Mucosa of rectum (tissue), 2 donors: ENCODE measurements at regions not wholly inside any gene's neighbourhood (a gene's known extent, or its start where the extent isn't known, plus 50 kb on each side); places are given as distances from the start of the nearest gene placed in this dataset.

ENCODE experiments used
- H3K27ac ChIP-seq, 2 donors: one replicate each; pipeline ENCODE4 v1.7.0; 2013; ENCODE audit warnings: inconsistent platforms in 2 of 2, low read depth in 2 of 2, low read length in 2 of 2
- H3K27me3 ChIP-seq, 2 donors: one replicate each; pipeline ENCODE4 v1.7.0; 2013; ENCODE audit warnings: low read length in 2 of 2; ENCODE audit not compliant: control insufficient read depth in 2 of 2, insufficient read depth in 2 of 2
- H3K36me3 ChIP-seq, 2 donors: one replicate each; pipeline ENCODE4 v1.7.0; 2013; ENCODE audit warnings: low read length in 2 of 2; ENCODE audit not compliant: control insufficient read depth in 2 of 2, insufficient read depth in 2 of 2
- H3K4me1 ChIP-seq, 2 donors: one replicate each; pipeline ENCODE4 v1.7.0; 2013; ENCODE audit warnings: low read length in 2 of 2, mild to moderate bottlenecking in 1 of 2; ENCODE audit not compliant: control insufficient read depth in 2 of 2, insufficient read depth in 2 of 2
- H3K4me3 ChIP-seq, 2 donors: one replicate each; pipeline ENCODE4 v1.7.0; 2013; ENCODE audit warnings: low read length in 2 of 2
- H3K9ac ChIP-seq, 2 donors: one replicate each; pipeline ENCODE4 v1.7.0; 2013; ENCODE audit warnings: low read length in 2 of 2, low read depth in 1 of 2, mild to moderate bottlenecking in 1 of 2
- H3K9me3 ChIP-seq, 2 donors: one replicate each; pipeline ENCODE4 v1.7.0; 2013; ENCODE audit warnings: low read length in 2 of 2; ENCODE audit not compliant: control insufficient read depth in 2 of 2
- donor health status: healthy.
- donor health status: Normal muscosa, but diverticular disease.

- Histone ChIP-seq H3K27me3 (peaks cover 2 to 4% of the 10 kb centered on the region in 2 donors), H3K36me3 (no peaks in the 10 kb centered on the region), H3K27ac (no peak overlapping the region), H3K4me1 (no peaks in the 10 kb centered on the region), H3K9me3 (no peaks in the 10 kb centered on the region), H3K4me3 (no peak overlapping the region), H3K9ac (no peak overlapping the region)
Measured at GRCh38 chr4:181503687-181504390, 739.4 kb upstream of the TENM3 start.

- Histone ChIP-seq H3K9ac (no peak overlapping the region), H3K9me3 (no peaks in the 10 kb centered on the region), H3K4me1 (no peaks in the 10 kb centered on the region), H3K27me3 (peaks cover 2 to 10% of the 10 kb centered on the region in 2 donors), H3K4me3 (no peak overlapping the region), H3K27ac (no peak overlapping the region), H3K36me3 (no peaks in the 10 kb centered on the region)
Measured at GRCh38 chr4:181504924-181505323, 738.3 kb upstream of the TENM3 start.

DNA sequence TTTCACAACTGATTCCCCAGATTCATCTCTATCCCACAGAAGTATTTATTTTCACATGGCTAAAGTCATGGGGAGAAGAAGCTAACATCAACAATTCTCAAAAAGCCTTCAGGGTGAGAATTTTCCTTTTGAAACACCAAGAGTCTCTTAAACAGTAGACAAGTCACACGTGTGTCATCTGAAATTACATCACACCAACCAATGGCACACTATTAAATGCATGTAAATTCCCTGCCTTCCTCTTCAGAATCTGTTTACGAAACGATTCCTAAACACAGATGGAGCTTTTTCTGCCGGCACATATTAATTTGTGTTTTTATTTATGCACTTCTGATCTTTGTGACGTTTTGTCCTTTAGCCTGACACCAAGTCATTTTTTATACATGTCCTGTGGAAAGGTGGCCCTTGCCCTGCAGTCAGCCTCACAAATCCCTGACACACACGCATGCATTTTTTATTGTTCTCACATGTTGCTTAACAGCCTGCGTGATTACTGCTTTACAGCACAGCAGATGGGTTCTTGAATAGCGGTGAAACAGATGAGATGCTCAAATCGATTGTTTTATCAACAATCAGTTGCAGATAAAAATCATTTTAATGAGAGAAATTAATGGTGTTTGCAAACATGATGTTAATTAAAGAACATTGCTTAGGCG lies 735.9 kb upstream of the TENM3 start:
- Histone ChIP-seq H3K27me3 (peaks cover 2 to 10% of the 10 kb centered on the region in 2 donors), H3K36me3 (no peaks in the 10 kb centered on the region), H3K9ac (no peak overlapping the region), H3K4me3 (no peak overlapping the region), H3K9me3 (no peaks in the 10 kb centered on the region), H3K4me1 (no peaks in the 10 kb centered on the region), H3K27ac (no peak overlapping the region)

- H3K4me1 ChIP-seq: no peaks in the 10 kb centered on the region
- H3K27ac ChIP-seq: no peak overlapping the region
- no peak overlapping the region for H3K9ac ChIP-seq
- H3K27me3 ChIP-seq: peaks cover 2 to 10% of the 10 kb centered on the region in 2 donors
- H3K36me3 ChIP-seq: no peaks in the 10 kb centered on the region
- H3K4me3 ChIP-seq: no peak overlapping the region
- no peaks in the 10 kb centered on the region for H3K9me3 ChIP-seq
Measured at GRCh38 chr4:181507938-181508337, 735.3 kb upstream of the TENM3 start.

DNA sequence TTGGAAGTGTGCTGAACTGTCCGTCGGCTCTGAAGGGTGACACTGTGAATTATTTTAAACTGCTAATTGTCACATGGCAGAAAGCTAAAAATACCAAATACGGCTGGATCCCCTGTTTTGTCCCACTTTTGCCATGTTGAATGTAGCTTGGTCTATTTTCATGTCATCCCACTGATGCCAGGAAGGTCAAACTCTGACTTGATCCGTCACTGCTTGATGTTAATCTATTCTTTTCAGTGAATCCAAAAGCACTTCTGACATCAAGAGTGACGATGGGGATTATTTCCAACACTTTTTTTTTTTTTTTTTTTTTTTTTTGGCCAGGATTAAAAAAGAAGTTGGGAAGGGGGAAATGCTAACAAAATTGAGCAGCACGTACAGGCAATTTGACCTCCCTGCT lies 734.6 kb upstream of the TENM3 start:
- H3K9ac ChIP-seq: no peak overlapping the region
- H3K4me3 ChIP-seq: no peak overlapping the region
- no peaks in the 10 kb centered on the region for H3K9me3 ChIP-seq
- H3K36me3 ChIP-seq: no peaks in the 10 kb centered on the region
- H3K4me1 ChIP-seq: no peaks in the 10 kb centered on the region
- H3K27ac ChIP-seq: no peak overlapping the region
- peaks cover 2 to 10% of the 10 kb centered on the region in 2 donors for H3K27me3 ChIP-seq

DNA sequence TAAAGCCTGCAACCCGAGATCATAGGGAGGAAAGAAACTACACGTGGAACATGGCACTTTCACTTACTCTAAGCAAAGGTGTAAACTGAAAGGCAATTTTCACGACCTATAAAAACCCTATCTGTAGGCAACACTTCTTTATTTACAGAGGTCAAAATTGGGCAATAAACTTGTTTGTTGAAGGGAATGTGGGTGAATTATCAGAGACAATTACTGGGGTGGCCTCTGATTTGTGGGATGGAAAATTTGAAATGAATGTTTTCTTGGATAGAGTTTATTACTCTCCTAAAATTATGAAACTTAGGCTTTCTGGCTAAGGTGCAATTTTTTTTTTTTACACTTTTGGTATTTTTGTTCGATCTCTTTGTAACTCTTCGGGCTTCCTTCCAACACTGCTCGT lies 734.1 kb upstream of the TENM3 start:
- Histone ChIP-seq H3K4me3 (no peak overlapping the region), H3K27ac (no peak overlapping the region), H3K9me3 (no peaks in the 10 kb centered on the region), H3K36me3 (no peaks in the 10 kb centered on the region), H3K27me3 (peaks cover 2 to 10% of the 10 kb centered on the region in 2 donors), H3K9ac (no peak overlapping the region), H3K4me1 (no peaks in the 10 kb centered on the region)

- H3K36me3 ChIP-seq: no peaks in the 10 kb centered on the region
- no peaks in the 10 kb centered on the region for H3K9me3 ChIP-seq
- H3K27ac ChIP-seq: no peak overlapping the region
- H3K27me3 ChIP-seq: no peaks in the 10 kb centered on the region
- H3K4me1 ChIP-seq: no peaks in the 10 kb centered on the region
- H3K4me3 ChIP-seq: no peak overlapping the region
- H3K9ac ChIP-seq: no peak overlapping the region
Measured at GRCh38 chr4:181517491-181517890, 725.7 kb upstream of the TENM3 start.

DNA sequence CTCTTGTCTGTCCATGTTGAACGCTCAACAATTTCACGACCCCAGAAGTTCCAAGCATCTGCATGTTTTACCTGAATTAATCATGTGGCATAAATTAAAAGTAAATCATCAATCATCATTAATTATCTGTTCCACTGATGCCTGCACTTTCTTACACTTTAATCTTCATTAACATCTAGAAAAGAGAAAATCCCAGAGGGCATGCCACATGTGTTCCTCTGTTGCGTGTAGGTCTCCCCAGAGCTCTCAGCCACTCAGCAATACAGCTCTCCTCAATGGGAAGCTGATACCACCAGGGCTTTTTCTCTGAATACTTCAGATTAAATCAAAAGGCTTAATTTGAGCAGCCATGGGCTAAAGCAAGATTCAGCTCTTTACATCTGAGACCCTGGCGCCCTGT lies 722.4 kb upstream of the TENM3 start:
- Histone ChIP-seq H3K36me3 (no peaks in the 10 kb centered on the region), H3K4me1 (no peaks in the 10 kb centered on the region), H3K4me3 (no peak overlapping the region), H3K9ac (no peak overlapping the region), H3K27ac (no peak overlapping the region), H3K9me3 (no peaks in the 10 kb centered on the region), H3K27me3 (no peaks in the 10 kb centered on the region)

DNA sequence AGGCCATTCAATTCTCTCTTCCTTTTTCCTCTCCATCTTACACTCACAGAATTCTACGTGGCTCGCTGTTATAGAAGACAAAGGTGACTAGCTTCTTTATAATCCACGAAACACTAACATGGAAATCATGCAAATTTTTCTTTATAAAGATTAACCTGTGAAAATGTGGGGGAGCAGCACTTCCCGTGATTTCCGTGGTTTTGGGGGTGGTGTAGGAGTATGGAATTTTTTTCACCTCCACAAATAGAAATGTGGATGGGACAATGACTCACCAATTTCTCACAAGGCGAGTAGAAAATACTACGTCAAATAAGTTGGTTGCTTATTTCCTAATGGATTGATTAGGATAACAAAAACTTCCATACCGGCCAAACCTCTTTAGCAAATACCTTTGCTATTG lies 719.2 kb upstream of the TENM3 start:
- no peaks in the 10 kb centered on the region for H3K4me1 ChIP-seq
- H3K36me3 ChIP-seq: no peaks in the 10 kb centered on the region
- H3K4me3 ChIP-seq: no peak overlapping the region
- no peaks in the 10 kb centered on the region for H3K27me3 ChIP-seq
- no peak overlapping the region for H3K27ac ChIP-seq
- no peaks in the 10 kb centered on the region for H3K9me3 ChIP-seq
- H3K9ac ChIP-seq: no peak overlapping the region

DNA sequence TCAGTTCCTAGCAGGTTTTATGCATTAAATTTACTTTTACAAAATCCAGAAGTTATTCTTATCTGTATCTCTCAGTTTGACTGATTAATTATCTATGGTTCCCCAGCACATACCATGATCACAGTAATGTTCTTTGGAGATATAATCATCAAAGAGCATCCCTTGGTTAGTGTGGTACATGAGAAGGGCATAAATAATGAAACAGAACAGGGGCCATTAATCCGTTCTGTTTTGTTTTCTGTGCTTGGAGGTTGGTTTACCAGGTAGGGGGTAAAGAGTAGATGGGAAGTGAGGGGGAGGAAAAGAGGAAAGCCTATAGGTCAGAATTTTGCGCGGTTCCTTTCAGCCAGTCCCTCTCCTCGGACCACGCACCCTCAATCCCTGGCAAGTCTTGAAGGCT lies 718.7 kb upstream of the TENM3 start:
- no peaks in the 10 kb centered on the region for H3K9me3 ChIP-seq
- H3K9ac ChIP-seq: no peak overlapping the region
- no peak overlapping the region for H3K27ac ChIP-seq
- H3K4me3 ChIP-seq: no peak overlapping the region
- no peaks in the 10 kb centered on the region for H3K4me1 ChIP-seq
- no peaks in the 10 kb centered on the region for H3K36me3 ChIP-seq
- H3K27me3 ChIP-seq: no peaks in the 10 kb centered on the region
